ENCODE measurements at regions not wholly inside any gene's neighbourhood (a gene's known extent, or its start where the extent isn't known, plus 50 kb on each side); places are given as distances from the start of the nearest gene placed in this dataset.

- no peak for TF ChIP-seq CTCF (IDR thresholded peaks at IDR 0.05)
- TF ChIP-seq POLR2A (IDR thresholded peaks at IDR 0.05) = no peak
- no peak for TF ChIP-seq EP300 (IDR thresholded peaks at IDR 0.05)
These were observed 344.5 kb upstream of the PPARGC1A start for GRCh38 chr4:24234288-24234848.

Measured in suprapubic skin (tissue), 3 donors.